Heart left ventricle (tissue), 13 donors: ENCODE measurements at regions not wholly inside any gene's neighbourhood (a gene's known extent, or its start where the extent isn't known, plus 50 kb on each side); places are given as distances from the start of the nearest gene placed in this dataset.

ENCODE experiments used
- CTCF ChIP-seq, 12 donors: fragments of 200-600 bp; sonication (generic) in 4 of 12; IDR thresholded peaks; one replicate each; pipeline versions ENCODE4 v1.5.0 to v1.8.0; 2018 to 2022; ENCODE audit warnings: antibody characterized with exemption in 12 of 12, mild to moderate bottlenecking in 5 of 12
- POLR2A ChIP-seq, 2 donors: fragments of 450-650 bp; IDR thresholded peaks; one replicate each; pipeline ENCODE4 v1.6.1; 2017; ENCODE audit warnings: antibody characterized with exemption in 2 of 2, mild to moderate bottlenecking in 2 of 2, moderate library complexity in 2 of 2
- donor health status: ischemic (EF 13 %, LVEDD 7.1; RV severe dilation, severe dysfunction).
- donor health status: DM: no; HTN: yes; CAD: no.
- donor health status: DM: no; HTN: no; CAD: no.
- donor health status: ischemic (EF 25% LVEDD 6.9; RV normal size, moderate dysfunction).
- donor health status: ischemic (EF 25% LVEDD 5.7; RV mildly dilated, moderate dysfunction).
- donor health status: ischemic (EF 35%, LVEDD 5.7; RV mildly dilated, moderate dysfunction).
- donor health status: nonischemic (EF 11% LVEDD 7.7; RV severe dilation, severe dysfunction).
- donor health status: DM: yes; HTN: yes; CAD: no.
- donor health status: PGD.
- donor health status: ischemic (EF 29% LVEDD 5.4; RV normal size, mild dysfunction).
- donor health status: nonischemic (EF 23%, LVEDD 6.1; RV moderate dilation, normal function).

GRCh38 chr10:131703941-131704340, 196.9 kb upstream of the PPP2R2D start:
- TF ChIP-seq CTCF (IDR thresholded peaks at IDR 0.05), result no peak
- TF ChIP-seq POLR2A (IDR thresholded peaks at IDR 0.05), result no peak
